NCI-H526 treated with DMSO at 0.1 percent for 48 hours (cell line): ENCODE measurements at regions not wholly inside any gene's neighbourhood (a gene's known extent, or its start where the extent isn't known, plus 50 kb on each side); places are given as distances from the start of the nearest gene placed in this dataset.
"Not testable (repeated sequence)": the region's sequence is repeated elsewhere in the genome, so short reads cannot be mapped to it uniquely, and the experiment has no call there.

Experiments used
- DNase-seq: peaks from one replicate; lab custom pipeline; 2025; lab: John Stamatoyannopoulos, UW

GRCh38 chr2:131753640-131754561, 226.2 kb downstream of the CCDC74A start:
- DNase-seq, result no peak

- no peak for DNase-seq
Observed at GRCh38 chr2:131754929-131755720, 227.4 kb downstream of the CCDC74A start.

- DNase-seq, result no peak
Observed at GRCh38 chr2:131756141-131756907, 228.6 kb downstream of the CCDC74A start.

- not testable (repeated sequence) for DNase-seq
Observed at GRCh38 chr2:131758941-131759340, 231.3 kb downstream of the CCDC74A start.

GRCh38 chr2:131774955-131775555, 247.4 kb downstream of the CCDC74A start:
- not testable (repeated sequence) for DNase-seq

GRCh38 chr2:131775903-131776506, 248.3 kb downstream of the CCDC74A start:
- not testable (repeated sequence) for DNase-seq

- DNase-seq, result not testable (repeated sequence)
Observed at GRCh38 chr2:131780446-131780845, 252.8 kb downstream of the CCDC74A start.

GRCh38 chr2:131801210-131801744, 273.6 kb downstream of the CCDC74A start:
- no peak for DNase-seq

GRCh38 chr2:131801745-131802350, 274.2 kb downstream of the CCDC74A start:
- DNase-seq, result peak; percentile 58

- peak; percentile 70 for DNase-seq
Observed at GRCh38 chr2:131802351-131802836, 274.7 kb downstream of the CCDC74A start.

- not testable (repeated sequence) for DNase-seq
Observed at GRCh38 chr2:131803237-131803636, 275.5 kb downstream of the CCDC74A start.

GRCh38 chr2:131812605-131813004, 284.9 kb downstream of the CCDC74A start:
- DNase-seq, result not testable (repeated sequence)

- not testable (repeated sequence) for DNase-seq
Observed at GRCh38 chr2:131813378-131813777, 285.7 kb downstream of the CCDC74A start.

GRCh38 chr2:131818267-131818973, 290.7 kb downstream of the CCDC74A start:
- not testable (repeated sequence) for DNase-seq

- not testable (repeated sequence) for DNase-seq
Observed at GRCh38 chr2:131822237-131822721, 294.6 kb downstream of the CCDC74A start.

GRCh38 chr2:131823058-131823457, 295.4 kb downstream of the CCDC74A start:
- not testable (repeated sequence) for DNase-seq

GRCh38 chr2:131824986-131825385, 297.3 kb downstream of the CCDC74A start:
- not testable (repeated sequence) for DNase-seq

- no peak for DNase-seq
Observed at GRCh38 chr2:131827481-131828163, 299.9 kb downstream of the CCDC74A start.

- DNase-seq, result no peak
Observed at GRCh38 chr2:131828164-131828561, 300.5 kb downstream of the CCDC74A start.
